ENCODE measurements at regions not wholly inside any gene's neighbourhood (a gene's known extent, or its start where the extent isn't known, plus 50 kb on each side); places are given as distances from the start of the nearest gene placed in this dataset.

DNA sequence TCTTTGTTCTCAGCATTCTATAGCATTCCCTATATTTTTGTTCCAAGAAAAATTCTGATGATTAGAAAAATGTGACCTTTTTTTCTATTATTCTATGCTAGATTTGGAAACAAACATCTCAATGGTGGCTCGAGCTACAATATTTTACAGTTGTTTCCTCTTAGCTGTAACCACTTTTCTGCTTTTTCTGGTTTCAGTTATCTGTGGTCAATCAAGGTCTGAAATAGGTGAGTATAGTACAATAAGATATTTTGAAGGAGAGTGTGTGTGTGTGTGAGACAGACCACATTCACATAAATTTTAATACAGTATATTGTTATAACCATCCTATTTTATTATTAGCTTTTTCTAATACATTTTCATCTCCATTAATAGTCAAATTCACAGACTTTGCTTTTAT lies 564.5 kb upstream of the GHITM start:
- no peak overlapping the region for H3K27ac ChIP-seq
- intact Hi-C loops (cut with DNase I; ENCODE audit: low total_unique reads) = no loop called here
- no peak for TF ChIP-seq POLR2A (IDR thresholded peaks at IDR 0.05)
- H3K9me3 ChIP-seq = no peaks in the 10 kb centered on the region
- H3K36me3 ChIP-seq = no peaks in the 10 kb centered on the region
- no peak for DNase-seq
- no peaks in the 10 kb centered on the region for H3K27me3 ChIP-seq
- no peak overlapping the region for H3K4me3 ChIP-seq
- H3K4me1 ChIP-seq = no peaks in the 10 kb centered on the region

DNA sequence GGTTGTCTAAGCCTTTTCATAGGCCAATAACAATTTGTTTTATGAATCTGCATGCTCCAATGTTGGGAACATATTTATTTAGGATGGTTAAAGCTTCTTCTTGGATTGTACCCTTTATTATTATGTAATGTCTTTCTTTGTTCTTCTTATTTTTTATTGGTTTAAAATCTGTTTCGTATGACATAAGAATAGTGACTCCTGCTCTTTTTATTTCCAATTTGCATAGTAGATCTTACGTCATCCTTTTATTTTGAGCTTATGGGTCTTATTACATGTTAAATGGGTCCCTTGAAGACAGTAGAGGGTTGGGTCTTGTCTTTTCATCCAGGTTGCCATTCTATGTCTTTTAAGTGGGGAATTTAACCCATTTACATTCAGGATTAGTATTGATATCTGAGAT lies 561.9 kb upstream of the GHITM start:
- Histone ChIP-seq H3K27ac (no peak overlapping the region), H3K9me3 (no peaks in the 10 kb centered on the region), H3K4me1 (no peaks in the 10 kb centered on the region), H3K4me3 (no peak overlapping the region), H3K36me3 (no peaks in the 10 kb centered on the region), H3K27me3 (no peaks in the 10 kb centered on the region)
- DNase-seq = no peak
- intact Hi-C loops (cut with DNase I; ENCODE audit: low total_unique reads) = no loop called here
- TF ChIP-seq, protein P1, sequence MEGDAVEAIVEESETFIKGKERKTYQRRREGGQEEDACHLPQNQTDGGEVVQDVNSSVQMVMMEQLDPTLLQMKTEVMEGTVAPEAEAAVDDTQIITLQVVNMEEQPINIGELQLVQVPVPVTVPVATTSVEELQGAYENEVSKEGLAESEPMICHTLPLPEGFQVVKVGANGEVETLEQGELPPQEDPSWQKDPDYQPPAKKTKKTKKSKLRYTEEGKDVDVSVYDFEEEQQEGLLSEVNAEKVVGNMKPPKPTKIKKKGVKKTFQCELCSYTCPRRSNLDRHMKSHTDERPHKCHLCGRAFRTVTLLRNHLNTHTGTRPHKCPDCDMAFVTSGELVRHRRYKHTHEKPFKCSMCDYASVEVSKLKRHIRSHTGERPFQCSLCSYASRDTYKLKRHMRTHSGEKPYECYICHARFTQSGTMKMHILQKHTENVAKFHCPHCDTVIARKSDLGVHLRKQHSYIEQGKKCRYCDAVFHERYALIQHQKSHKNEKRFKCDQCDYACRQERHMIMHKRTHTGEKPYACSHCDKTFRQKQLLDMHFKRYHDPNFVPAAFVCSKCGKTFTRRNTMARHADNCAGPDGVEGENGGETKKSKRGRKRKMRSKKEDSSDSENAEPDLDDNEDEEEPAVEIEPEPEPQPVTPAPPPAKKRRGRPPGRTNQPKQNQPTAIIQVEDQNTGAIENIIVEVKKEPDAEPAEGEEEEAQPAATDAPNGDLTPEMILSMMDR (IDR thresholded peaks at IDR 0.05) = no peak
- TF ChIP-seq POLR2A (IDR thresholded peaks at IDR 0.05) = no peak

DNA sequence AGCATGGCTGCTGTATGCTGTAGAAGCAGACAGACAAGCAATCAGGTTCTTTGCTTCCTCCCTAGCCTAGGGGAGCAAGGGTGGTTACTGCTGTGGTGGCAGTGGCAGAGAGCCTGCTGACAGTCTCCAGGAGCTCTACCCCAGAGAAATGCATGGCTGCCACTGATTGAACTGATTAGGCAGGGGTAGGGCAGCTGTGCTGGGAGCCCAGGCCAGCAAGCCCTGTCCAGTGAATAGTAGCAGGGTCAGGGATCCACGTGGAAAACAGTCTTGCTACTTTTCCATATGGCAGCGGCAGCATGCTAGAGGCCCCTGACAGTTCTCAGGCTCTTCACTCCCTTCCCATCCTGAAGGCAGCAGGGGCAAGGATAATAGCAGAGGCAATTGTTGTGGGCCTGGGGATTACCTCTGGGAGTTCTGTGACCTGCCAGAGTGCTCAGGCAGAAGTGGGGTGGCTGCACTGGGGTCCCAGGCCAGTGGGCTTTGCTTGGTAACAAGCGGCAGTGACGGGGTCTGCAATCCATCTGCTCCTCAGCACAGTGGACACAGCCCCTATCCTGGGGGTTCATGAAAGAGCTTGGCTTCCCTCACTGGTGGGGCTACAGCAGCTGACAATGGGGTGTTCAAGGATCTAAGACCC lies 558.8 kb upstream of the GHITM start:
- TF ChIP-seq, protein P1 (IDR thresholded peaks at IDR 0.05) = no peak
- no peak for TF ChIP-seq POLR2A (IDR thresholded peaks at IDR 0.05)
- no peak overlapping the region for H3K4me3 ChIP-seq

DNA sequence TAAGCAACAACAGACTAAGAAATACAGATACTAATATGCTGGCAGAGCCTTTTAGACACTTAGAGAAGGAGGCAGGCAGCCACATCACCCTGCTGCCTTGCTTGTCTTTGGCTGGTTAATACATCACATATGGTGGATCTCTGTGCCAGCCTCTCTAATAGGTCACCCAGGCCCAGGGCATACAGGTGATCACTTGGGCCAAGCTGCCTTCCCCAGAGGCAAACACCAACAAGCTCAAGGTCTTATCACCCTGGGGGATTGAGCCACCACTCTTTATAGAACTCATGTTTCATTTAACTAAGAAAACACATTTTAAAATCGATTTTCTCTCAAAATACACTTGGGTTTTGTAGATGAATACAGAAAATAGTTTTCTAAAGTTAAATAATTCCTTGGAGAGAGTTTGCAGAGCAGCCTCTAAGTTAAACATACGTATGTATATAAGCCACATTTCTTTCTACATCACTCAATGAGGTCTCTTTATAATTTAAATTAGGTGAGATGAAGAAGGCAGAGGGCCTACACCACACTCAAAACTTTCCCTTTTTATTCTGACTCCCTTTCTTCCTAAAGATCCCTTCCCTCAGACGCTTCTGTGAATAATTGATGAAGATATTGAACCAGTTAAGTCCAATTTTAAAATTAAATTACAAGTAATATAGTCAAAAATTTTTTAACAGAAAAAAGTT lies 556.8 kb upstream of the GHITM start:
- H3K4me1 ChIP-seq = no peaks in the 10 kb centered on the region
- H3K27ac ChIP-seq = no peak overlapping the region
- no peaks in the 10 kb centered on the region for H3K27me3 ChIP-seq
- H3K36me3 ChIP-seq = no peaks in the 10 kb centered on the region
- DNase-seq = no peak
- no peak for TF ChIP-seq POLR2A (IDR thresholded peaks at IDR 0.05)
- H3K9me3 ChIP-seq = no peaks in the 10 kb centered on the region
- no peak overlapping the region for H3K4me3 ChIP-seq
- intact Hi-C loops (cut with DNase I; ENCODE audit: low total_unique reads) = no loop called here

More for the DNA sequence above, 558.8 kb upstream of the GHITM start:
- intact Hi-C loops (cut with DNase I; ENCODE audit: low total_unique reads) = no loop called here
- Histone ChIP-seq H3K36me3 (no peaks in the 10 kb centered on the region), H3K27ac (no peak overlapping the region), H3K4me1 (no peaks in the 10 kb centered on the region), H3K27me3 (no peaks in the 10 kb centered on the region), H3K9me3 (no peaks in the 10 kb centered on the region)
- no peak for DNase-seq

DNA sequence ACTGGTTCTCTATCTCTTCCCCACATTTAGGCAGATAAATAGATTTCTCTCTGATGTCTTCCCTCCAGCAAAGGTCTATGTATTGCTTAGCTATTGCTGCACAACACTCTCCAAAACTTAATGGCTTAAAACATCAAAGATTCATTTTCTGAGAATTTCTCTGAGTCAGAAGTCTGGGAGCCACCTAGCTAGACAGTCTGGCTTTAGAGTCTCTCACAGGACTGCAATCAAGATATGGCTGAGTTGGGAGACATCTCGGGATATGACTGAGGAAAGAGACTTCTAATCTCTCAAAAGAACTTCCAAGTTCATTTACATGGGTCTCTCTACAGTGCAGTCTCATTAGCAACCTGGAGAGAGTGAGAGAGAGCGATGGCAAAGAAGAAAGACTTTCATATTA lies 553.6 kb upstream of the GHITM start:
- Histone ChIP-seq H3K4me3 (no peak overlapping the region), H3K27me3 (no peaks in the 10 kb centered on the region), H3K4me1 (no peaks in the 10 kb centered on the region), H3K9me3 (no peaks in the 10 kb centered on the region), H3K36me3 (no peaks in the 10 kb centered on the region), H3K27ac (no peak overlapping the region)
- intact Hi-C loops (cut with DNase I; ENCODE audit: low total_unique reads) = no loop called here
- DNase-seq = no peak
- TF ChIP-seq POLR2A (IDR thresholded peaks at IDR 0.05) = no peak
- TF ChIP-seq, protein P1 (IDR thresholded peaks at IDR 0.05) = no peak

DNA sequence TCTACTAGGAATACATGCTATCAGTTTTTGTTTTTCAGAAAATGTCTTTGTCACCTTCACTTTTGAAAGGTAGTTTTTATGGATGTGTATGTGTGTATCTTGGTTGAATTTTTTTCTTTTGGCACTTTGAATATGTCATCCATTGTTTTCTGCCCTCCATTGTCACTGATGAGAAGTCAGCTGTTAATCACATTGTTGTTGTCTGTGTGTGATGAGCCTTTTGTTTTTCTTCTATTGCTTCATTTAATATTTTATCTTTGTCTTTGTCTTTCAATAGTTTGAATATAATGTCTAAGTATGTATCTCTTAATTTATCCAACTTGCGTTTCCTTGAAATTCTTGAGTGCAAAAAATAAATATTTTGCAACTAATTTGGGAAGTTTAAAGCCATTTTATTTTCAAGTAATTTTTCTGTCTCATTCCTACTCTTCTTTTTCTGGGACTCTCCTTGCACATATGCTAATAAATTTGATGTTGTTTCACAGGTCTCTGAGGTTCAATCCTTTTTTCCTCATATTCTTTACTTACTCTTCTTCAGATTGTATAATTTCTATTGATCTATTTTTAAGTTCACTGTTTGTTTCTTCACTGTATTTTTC lies 546.9 kb upstream of the GHITM start:
- Histone ChIP-seq H3K36me3 (no peaks in the 10 kb centered on the region), H3K27me3 (no peaks in the 10 kb centered on the region), H3K4me1 (no peaks in the 10 kb centered on the region), H3K27ac (no peak overlapping the region), H3K4me3 (no peak overlapping the region), H3K9me3 (no peaks in the 10 kb centered on the region)
- TF ChIP-seq, protein P1 (IDR thresholded peaks at IDR 0.05) = no peak
- no peak for TF ChIP-seq POLR2A (IDR thresholded peaks at IDR 0.05)
- DNase-seq = no peak
- intact Hi-C loops (cut with DNase I; ENCODE audit: low total_unique reads) = no loop called here

All from uterus (tissue), 3 donors.